ENCODE measurements at regions not wholly inside any gene's neighbourhood (a gene's known extent, or its start where the extent isn't known, plus 50 kb on each side); places are given as distances from the start of the nearest gene placed in this dataset.

DNA sequence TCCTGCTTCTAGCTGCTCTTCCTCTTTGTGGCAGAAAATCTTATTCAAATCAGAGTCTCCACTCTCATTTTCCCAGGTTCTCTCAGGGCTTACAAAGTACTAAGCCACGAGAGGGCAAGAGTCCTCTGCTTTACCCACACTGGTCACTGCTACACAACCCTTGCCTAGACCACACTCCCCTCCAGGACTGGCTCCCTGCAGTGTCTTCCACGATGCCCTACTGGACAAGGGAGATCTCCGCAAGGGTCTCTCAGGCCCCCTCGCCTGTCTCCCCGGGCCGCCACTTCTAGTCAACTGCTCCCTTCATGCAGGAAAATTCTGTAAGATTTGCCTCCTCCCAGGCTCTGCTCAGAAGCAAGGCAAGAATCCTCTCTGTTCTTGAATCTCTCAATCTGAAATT, 319.6 kb downstream of the RRAGC start:
- no peak for DNase-seq (ENCODE audit: low read depth)

DNA sequence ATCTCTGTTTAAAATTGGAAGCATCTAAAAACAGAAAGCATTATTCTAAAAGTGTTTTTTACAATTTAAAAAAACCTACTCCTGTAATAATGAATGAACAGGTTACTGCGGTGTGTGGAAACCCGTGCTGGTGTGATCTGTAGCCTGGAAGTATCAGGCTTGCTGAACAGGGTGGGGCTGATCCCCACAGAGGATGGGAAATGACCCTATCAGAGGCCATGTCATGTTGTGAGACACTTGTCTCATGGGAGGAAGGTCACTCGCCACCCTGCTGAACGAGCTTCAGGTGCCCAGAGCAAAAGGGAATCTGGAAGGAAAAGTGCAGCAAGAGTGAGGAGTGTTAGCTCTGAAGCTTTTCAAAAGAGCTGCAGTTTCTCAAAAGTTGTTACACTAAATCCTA, 320.7 kb downstream of the RRAGC start:
- DNase-seq (ENCODE audit: low read depth): no peak

DNA sequence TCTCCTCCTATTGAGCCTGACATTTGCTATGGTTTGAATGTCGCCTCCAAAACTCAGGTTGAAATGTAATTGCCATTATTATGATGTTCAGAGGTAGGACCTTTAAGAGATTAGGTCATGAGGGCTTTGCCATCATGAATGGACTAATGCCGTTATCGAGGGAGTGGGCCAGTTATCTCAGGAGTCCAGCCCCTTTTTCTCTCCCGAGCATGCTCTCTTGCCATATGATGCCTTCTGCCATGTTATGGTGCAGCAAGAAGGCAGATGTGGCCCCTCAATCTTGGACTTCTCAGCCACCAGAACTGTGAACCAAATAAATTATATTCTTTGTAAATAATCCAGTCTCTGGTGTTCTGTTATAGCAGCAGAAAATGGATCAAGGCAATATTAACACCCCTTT, 323.5 kb downstream of the RRAGC start:
- DNase-seq (ENCODE audit: low read depth): no peak

DNA sequence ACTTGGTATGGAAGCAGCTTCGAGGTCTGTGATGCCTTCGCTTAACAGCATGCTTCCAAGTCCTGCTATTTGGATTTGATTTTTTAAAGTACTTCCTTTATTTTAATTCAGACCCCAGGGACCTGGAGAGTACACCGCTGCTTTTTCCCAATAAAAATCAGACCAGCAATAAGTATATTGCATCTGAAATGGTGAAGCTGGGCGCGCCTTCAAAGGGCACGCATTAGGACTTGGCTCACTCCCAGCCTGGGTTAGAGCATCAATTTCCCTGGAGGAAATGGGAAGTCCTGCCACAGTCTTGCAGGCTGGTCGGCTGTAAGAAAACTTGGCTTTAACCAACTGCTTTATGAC, 325.1 kb downstream of the RRAGC start:
- DNase-seq (ENCODE audit: low read depth): no peak

DNA sequence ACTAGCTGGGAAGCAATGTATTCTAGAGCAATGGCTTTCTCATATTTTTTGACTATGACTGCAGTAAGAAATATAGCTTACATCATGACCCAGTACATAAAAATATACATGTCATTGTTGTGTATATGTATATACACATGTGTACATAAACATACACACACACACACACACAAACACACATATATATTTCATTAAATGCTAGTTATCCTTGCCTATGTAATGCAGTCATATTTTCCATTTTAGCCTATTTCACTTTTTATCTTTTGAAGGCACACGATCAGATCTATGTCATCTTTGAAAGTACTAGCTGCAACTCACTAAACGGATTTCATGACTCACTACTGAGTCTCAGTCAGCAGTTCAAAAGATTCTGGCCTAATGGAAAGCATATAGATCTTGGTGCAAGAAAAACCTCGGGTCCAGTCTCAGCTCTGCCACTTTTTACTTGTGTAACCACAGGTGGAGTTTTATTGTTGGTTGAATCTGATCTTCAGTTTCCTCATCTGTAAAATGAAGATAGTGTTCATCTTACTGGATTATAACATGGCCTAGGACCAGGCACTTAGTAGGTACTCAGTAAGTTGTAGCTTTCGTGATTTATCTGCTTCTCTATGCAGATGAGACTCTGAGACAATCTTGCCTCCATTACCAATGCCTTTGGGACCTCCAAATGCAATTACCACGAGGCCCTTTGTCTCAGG, 325.6 kb downstream of the RRAGC start:
- DNase-seq (ENCODE audit: low read depth): no peak

DNA sequence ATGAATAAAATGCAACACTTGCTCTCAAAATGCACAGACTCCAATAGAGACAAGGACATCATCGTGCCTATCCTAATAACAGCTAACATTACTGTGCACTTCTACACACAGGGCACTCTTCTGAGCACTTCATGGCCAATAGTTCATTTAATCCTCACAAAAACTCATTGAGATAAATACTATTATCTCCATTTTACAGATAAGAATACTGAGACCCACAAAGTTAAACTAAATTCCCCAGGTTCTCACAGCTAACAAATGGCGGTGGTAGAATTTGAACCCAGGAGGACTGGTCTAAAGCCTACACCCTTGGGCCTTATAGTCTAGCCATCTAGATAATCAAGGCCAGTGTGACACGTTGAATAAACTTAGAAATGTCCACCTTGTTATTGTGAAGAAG, 328.6 kb downstream of the RRAGC start:
- no peak for DNase-seq (ENCODE audit: low read depth)

DNA sequence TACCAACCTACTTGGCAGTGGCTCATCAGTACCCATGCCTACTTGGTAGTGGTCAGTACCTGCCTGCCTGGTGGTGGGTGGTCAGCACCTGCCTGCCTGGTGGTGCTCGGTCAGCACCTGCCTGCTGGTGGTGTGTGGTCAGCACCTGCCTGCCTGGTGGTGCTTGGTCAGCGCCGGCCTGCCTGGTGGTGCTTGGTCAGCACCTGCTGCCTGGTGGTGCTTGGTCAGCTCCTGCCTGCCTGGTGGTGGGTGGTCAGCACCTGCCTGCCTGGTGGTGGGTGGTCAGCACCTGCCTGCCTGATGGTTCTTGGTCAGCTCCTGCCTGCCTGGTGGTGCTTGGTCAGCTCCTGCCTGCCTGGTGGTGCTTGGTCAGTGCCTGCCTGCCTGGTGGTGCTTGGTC, 329.6 kb downstream of the RRAGC start:
- DNase-seq (ENCODE audit: low read depth): no peak

DNA sequence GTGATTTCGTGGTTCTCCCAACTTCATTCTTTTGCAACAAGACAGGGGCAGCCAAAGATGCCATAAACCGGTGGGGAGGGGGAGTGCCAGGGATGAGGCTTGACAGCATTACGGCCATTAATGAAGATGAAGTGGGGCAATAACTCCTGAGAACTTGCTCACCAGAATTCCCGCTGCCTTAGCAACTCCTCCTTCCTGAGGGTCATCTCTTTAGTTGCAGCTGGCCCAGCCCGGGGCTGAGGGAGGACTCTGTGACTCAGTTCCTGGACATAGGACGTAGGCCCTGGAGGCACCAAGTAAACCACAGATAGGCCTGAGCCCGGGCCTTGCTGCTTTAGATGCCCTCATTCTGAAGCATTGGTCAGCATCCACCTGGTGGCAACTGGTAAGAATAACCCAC, 330.2 kb downstream of the RRAGC start:
- no peak for DNase-seq (ENCODE audit: low read depth)

DNA sequence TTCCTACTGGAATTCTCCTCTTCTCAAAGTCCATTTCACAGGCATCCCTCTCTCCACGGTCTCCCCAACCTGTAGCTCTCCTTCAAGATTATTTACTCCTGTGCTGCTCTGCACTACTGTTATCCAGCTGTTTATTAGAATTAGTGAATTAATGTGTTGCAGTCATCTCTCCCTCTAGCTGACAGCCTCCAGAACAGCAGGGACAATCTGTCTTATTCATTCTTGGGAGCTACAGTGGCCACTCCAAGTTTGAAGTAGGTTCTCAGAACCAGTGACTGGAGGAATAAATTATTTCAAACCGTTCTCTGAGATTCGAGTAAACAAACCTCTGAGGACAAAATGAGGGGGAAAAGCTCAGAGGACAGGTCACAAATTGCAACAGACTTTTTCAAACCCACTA, 330.9 kb downstream of the RRAGC start:
- DNase-seq (ENCODE audit: low read depth): no peak

DNA sequence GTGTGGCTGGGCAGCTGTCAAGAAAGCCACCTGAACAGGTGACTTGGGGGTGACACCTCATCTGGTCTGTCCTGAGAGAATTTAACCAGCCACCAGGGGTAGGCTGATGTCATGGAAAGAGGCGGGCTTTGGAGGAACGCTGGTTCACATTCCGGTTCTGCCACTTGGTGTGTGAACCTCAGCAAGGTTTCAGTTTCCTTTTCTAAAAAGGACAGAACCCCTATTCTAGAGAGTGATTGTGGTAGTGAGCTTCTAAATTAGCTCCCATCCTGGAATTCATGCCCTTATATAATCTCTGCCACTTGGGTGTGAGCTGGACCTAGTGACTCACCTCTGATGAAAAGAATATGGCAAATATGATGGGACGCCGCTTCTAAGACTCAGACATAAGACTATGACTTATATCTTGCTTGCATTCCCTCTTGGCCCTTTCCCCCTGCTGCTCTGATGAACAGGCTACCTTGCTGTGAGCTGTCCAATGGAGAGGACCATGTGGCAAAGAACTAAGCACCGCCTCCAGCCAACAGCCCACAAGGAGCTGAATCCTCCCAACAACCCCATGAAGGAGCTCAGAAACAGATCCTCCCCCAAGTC, 332.1 kb downstream of the RRAGC start:
- no peak for DNase-seq (ENCODE audit: low read depth)

DNA sequence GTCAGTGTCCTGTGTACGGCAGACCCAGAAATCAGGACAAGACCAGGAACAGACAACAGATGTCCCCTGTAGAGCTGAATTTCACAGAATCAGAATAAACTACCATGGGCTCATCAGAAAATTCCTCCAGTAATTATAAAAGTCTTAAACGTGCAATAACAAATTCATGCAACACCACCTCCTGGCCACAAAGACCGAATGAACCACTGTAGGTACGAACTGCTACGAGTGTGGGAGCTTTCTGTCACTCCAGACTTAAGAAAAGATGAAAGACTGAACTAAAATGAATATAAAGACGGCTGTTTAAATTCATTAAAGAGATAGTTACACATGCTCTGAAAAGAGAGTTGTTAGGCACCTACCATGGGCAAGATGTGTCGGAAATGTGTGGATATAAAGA, 333.5 kb downstream of the RRAGC start:
- DNase-seq (ENCODE audit: low read depth): no peak

DNA sequence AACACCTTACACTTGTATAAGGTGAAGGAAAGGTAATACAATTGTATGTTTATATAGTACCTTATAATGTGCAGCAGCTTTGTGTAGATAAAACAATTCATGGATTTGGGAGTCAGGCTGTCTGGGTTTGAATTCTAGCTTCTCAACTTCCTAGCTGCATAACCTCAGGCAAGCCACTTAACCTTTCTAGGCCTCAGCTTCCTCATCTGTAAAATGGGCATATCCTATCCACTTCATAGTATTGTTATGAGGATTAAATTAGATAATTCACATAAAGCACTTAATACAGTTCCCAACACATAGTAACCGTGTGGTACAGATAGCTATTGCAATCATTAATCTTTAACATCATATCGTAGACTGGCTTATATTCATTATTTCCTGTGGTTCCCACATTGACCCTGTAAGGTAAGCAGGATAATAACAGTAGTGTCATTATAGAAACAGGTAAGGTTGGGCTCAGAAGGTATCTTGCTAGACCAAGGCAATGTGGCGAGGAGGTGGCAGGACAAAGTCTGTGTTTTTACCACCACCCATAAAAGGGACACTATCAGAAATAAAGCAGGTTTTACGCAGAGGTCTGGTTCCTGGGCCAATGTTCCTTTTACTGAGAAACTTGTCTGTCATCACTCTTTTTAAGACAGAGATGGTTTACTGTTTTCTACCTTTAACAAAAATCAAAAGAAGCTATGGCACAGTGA, 334.1 kb downstream of the RRAGC start:
- DNase-seq (ENCODE audit: low read depth): no peak

DNA sequence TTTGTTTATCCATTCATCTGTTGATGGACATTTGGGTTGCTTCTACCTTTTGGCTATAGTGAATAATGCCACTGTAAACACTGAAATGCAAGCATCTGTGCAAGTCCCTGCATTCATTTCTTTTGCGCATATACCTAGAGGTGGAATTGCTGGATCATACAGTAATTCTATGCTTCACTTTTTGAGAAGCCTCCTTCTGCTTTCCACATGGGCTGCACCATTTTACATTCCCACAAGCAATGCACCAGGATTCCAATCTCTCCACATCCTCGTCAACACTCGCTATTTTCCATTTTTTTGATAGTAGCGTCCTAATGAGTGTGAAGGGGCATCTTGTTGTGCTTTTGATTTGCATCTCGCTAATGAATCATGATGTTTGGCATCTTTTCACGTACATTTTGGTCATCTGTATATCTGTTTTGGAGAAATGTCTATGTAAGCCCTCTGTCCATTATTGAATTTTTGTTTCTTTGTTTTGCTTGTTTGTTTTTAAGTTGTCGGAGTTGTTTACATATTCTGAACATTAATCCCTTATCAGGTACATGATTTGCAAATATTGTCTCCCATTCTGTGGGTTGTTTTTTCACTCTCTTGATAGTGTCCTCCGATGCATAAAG, 335.4 kb downstream of the RRAGC start:
- no peak for DNase-seq (ENCODE audit: low read depth)

DNA sequence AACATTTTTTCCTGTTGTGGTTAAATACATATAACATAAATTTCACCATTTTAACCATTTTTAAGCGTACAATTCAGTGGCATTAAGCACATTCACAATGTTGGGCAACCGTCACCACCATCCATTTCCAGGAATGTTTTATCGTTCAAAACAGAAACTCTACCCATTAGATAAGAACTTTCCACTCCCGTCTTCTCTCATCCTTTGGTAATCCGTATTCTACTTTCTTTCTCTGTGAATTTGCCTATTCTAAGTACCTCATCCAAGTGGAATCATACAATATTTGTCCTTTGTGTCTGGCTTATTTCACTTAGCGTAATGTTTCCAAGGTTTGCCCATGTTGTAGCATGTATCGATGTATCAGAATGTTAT, 336.0 kb downstream of the RRAGC start:
- DNase-seq (ENCODE audit: low read depth): no peak

DNA sequence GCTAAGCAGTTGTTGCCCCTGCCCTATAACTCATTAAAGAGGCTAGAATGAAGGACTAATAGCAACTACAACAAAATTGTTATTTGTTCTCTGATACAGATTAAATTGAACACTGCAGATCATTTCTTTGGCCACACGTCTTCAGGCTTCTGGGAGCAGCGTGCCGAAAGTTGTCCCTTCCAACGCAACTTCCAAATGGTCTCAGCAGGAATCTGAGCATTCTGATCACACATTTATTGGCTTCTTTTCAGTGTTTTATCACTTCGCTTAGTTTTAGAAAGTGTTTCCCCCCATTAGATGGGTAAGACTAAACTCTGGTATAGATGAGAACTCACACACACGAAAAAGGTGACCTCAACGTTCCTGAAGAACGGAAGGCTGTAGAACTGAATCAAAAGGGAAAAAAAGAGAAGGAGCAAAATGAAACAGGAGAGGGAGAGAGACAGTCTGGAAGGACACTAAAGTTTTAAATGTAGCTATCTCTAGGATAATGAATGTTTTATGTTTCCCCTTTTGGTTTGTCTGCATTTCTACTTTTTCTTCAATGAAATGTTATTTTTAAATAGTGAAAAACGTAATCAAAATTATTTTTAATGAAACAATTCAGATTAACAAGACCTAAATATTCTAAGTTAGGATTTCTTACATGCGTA, 336.5 kb downstream of the RRAGC start:
- DNase-seq (ENCODE audit: low read depth): no peak

DNA sequence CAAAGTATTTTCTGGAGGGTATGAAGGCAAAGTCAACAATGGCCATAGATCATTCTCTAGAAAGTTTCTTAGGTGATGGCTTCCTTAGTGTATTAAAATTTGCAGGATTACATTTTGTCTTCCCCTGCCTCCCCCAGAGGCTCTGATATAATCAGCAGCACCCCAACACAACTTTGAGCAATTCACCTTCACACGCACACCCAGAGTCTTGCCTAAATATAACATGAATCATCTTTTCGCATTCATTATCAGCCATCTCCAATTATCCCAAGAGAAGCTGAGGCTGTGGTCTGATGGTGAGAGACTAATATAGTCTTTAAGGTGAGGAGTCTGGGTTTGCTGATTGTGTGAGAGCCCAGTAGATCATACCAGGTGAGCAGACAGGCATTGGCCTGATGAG, 343.0 kb downstream of the RRAGC start:
- no peak for DNase-seq (ENCODE audit: low read depth)

DNA sequence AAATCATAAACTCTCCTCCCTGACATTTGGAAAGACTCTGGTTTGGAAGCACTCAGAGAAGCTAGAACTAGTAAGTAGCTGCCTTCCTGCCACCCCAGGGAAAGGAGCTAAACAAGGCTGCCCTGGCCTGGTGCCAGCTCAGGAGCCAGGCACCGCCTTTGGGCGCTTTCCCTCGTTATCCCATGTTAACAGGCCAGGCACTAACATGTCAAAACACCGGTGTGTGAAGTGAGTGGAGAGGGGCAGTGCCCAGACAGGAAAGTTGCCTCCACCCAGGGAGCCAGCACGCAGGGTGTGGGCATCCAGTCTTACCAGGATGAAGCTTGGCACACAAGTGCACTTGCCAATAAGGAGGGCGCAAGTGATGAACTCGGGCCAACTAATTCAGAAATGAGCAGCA, 346.8 kb downstream of the RRAGC start:
- DNase-seq (ENCODE audit: low read depth): no peak

DNA sequence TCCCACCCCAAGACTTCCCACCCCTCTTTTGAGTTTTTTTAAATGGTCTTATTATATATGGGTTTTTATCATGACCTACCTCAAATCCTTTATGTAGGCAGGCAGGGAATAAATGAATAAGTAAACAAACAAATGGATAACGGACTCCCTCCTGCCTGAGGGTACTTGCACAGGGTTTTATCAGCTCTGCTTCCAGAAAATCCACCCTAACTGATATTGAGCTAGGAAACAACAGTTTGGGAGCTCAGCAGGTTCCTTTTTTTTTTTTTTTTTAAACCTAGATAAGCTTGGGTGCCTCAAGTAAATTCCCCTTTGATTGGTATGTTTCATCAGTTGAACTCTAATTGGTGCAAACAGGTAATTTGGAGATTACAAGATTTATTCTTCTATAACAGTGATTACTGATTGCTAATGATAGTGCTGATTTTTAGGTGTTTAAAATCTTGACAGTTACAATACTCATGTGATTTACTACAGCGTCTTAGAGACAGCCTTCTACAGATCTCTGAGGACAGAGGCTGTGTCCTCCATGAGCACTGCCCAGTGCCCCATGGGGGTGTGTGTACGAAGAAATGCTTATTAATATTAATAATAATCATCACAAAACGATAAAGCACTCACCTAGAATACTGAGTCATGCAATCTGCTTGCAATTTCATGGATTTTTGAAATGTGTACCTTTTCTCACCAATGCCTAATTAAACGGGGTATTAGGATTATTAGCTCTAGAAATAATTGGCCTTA, 347.4 kb downstream of the RRAGC start:
- DNase-seq (ENCODE audit: low read depth): no peak

DNA sequence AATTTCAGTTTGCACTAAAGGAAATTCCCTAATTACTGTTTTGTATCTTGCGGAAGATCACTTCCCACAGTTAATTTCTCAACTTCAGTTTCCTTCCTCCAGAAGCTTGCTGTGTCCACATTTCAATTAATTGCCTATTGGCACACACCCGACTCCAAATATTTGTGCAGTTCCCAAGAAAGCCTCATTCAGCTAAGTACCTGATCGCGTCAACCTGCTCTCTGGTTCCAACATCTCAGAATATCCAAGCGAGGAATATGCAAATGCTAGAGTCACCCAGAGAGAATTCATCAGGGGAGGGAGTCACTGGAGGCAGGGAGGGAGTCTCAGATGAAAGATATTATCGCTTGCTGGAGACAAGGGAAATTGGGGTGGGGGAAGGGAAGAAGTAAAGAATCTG, 351.3 kb downstream of the RRAGC start:
- DNase-seq (ENCODE audit: low read depth): no peak

DNA sequence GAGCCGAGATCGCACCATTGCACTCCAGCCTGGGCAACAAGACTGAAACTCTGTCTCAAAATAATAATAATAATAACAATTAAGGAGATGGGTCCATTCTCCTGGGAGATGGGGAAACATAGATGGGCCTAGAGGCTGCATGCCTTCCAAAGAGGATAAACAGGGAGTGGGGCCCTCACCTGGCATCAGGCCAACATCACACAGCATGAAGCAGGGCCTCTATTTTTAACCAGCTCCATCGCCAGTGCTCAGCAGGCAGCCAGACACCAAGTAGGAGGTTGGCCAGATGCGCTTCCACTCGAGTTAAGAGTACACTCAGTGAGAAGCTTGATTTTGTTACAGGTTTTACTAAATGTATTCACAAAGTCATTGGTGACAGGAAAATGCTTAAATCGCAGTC, 352.0 kb downstream of the RRAGC start:
- DNase-seq (ENCODE audit: low read depth): no peak

DNA sequence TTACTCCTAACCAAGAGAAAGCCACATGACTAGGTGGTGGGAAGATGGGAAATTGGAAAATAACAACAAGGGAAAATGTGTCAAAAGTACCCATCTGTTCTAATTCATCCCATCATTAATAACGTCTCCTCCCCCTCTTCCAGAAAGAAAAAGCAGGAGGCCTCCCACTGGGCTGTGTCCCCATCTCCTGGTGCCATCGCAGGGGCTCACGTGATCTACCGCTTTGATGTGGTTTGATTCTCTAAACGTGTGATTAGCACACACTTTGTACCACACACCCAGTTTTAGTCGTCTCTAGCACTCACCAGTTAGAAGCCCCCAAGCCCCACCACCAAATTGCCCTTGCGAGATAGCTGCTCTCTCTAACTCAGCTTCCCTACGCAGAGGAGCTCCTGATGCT, 353.6 kb downstream of the RRAGC start:
- DNase-seq (ENCODE audit: low read depth): no peak

DNA sequence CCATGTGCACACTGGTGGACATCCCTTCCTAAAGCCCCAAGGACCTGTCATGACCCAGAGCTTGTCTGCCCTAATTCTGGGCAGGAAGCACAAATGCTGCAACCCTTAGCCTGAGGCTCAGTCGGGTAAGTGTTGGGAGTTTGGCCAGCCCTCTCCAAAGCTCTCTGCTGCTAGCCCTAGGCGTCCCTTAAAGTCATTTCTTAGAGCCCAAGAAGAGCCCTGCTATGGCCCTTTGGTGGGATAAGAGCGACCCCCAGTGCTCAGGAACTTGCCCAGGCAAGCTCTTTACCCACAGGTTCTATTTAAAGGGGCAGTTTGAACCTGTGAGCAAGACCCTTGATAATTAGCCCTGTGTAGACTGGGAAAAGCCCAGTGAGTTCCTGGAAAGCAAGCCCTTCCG, 356.8 kb downstream of the RRAGC start:
- no peak for DNase-seq (ENCODE audit: low read depth)
